ENCODE measurements at regions not wholly inside any gene's neighbourhood (a gene's known extent, or its start where the extent isn't known, plus 50 kb on each side); places are given as distances from the start of the nearest gene placed in this dataset.

- H3K18ac ChIP-seq (ENCODE audit: low read length): no peak overlapping the region
- H2BK120ac ChIP-seq (ENCODE audit: insufficient read depth, low read length, poor library complexity): no peak overlapping the region
- no peaks in the 10 kb centered on the region for H3K9me3 ChIP-seq (ENCODE audit: insufficient read depth, low read depth, low read length)
- DNase-seq: no peak
- no peaks in the 10 kb centered on the region for H3K36me3 ChIP-seq (ENCODE audit: control insufficient read depth in 1 of 2, insufficient read depth in 2 of 2, low read length in 2 of 2)
- no peak overlapping the region for H3K4me3 ChIP-seq (ENCODE audit: low read depth, low read length)
- no peaks in the 10 kb centered on the region for H3K79me2 ChIP-seq (ENCODE audit: control insufficient read depth, insufficient read depth, low read length, poor library complexity)
- H3K9ac ChIP-seq (ENCODE audit: low read length): no peak overlapping the region
- H3K79me1 ChIP-seq (ENCODE audit: low read length): no peaks in the 10 kb centered on the region
- no peak overlapping the region for H2BK12ac ChIP-seq (ENCODE audit: low read length)
- no peak overlapping the region for H4K12ac ChIP-seq (ENCODE audit: low read depth, low read length)
- H3K4ac ChIP-seq (ENCODE audit: low read depth, low read length): no peak overlapping the region
- H3K23ac ChIP-seq (ENCODE audit: low read length): no peak overlapping the region
- no peak overlapping the region for H2BK5ac ChIP-seq (ENCODE audit: low read depth, low read length, poor library complexity)
- H3K4me2 ChIP-seq (ENCODE audit: low read length): no peak overlapping the region
- no peak overlapping the region for H4K91ac ChIP-seq (ENCODE audit: low read depth, low read length)
- no CpG with 5 or more reads among the region's 4 CpGs for WGBS (ENCODE audit: extremely low coverage, insufficient coverage, insufficient read length)
- no peak overlapping the region for H3K14ac ChIP-seq (ENCODE audit: low read length)
- no peak overlapping the region for H2AK5ac ChIP-seq (ENCODE audit: low read length)
- H3K27ac ChIP-seq (ENCODE audit: low read depth, low read length): no peak overlapping the region
- no peaks in the 10 kb centered on the region for H3K4me1 ChIP-seq (ENCODE audit: control insufficient read depth in 1 of 2, insufficient read depth in 2 of 2, low read length in 2 of 2)
- no peak overlapping the region for H2AFZ ChIP-seq (ENCODE audit: insufficient read depth, low read length, poor library complexity)
- H3K27me3 ChIP-seq (ENCODE audit: insufficient read depth, low read length): no peaks in the 10 kb centered on the region
- H4K8ac ChIP-seq (ENCODE audit: low read depth, low read length): no peak overlapping the region
Measured at GRCh38 chr16:54806881-54807360, 123.7 kb upstream of the IRX5 start.

GRCh38 chr16:54806378-54806777 lies 124.3 kb upstream of the IRX5 start:
- Histone ChIP-seq H3K27me3 (ENCODE audit: insufficient read depth, low read length) (no peaks in the 10 kb centered on the region), H4K8ac (ENCODE audit: low read depth, low read length) (no peak overlapping the region), H2BK12ac (ENCODE audit: low read length) (no peak overlapping the region), H3K4ac (ENCODE audit: low read depth, low read length) (no peak overlapping the region), H3K79me1 (ENCODE audit: low read length) (no peaks in the 10 kb centered on the region), H2BK120ac (ENCODE audit: insufficient read depth, low read length, poor library complexity) (no peak overlapping the region), H3K23ac (ENCODE audit: low read length) (no peak overlapping the region), H3K36me3 (ENCODE audit: control insufficient read depth in 1 of 2, insufficient read depth in 2 of 2, low read length in 2 of 2) (no peaks in the 10 kb centered on the region), H3K4me1 (ENCODE audit: control insufficient read depth in 1 of 2, insufficient read depth in 2 of 2, low read length in 2 of 2) (no peaks in the 10 kb centered on the region), H4K91ac (ENCODE audit: low read depth, low read length) (no peak overlapping the region), H3K79me2 (ENCODE audit: control insufficient read depth, insufficient read depth, low read length, poor library complexity) (no peaks in the 10 kb centered on the region), H2BK5ac (ENCODE audit: low read depth, low read length, poor library complexity) (no peak overlapping the region), H3K18ac (ENCODE audit: low read length) (no peak overlapping the region), H3K4me3 (ENCODE audit: low read depth, low read length) (no peak overlapping the region), H3K4me2 (ENCODE audit: low read length) (no peak overlapping the region), H2AK5ac (ENCODE audit: low read length) (no peak overlapping the region), H3K27ac (ENCODE audit: low read depth, low read length) (no peak overlapping the region), H3K14ac (ENCODE audit: low read length) (no peak overlapping the region), H3K9me3 (ENCODE audit: insufficient read depth, low read depth, low read length) (no peaks in the 10 kb centered on the region), H3K9ac (ENCODE audit: low read length) (no peak overlapping the region), H2AFZ (ENCODE audit: insufficient read depth, low read length, poor library complexity) (no peak overlapping the region), H4K12ac (ENCODE audit: low read depth, low read length) (no peak overlapping the region)
- DNase-seq: no peak
- WGBS (ENCODE audit: extremely low coverage, insufficient coverage, insufficient read length): no CpG with 5 or more reads among the region's 6 CpGs

DNA sequence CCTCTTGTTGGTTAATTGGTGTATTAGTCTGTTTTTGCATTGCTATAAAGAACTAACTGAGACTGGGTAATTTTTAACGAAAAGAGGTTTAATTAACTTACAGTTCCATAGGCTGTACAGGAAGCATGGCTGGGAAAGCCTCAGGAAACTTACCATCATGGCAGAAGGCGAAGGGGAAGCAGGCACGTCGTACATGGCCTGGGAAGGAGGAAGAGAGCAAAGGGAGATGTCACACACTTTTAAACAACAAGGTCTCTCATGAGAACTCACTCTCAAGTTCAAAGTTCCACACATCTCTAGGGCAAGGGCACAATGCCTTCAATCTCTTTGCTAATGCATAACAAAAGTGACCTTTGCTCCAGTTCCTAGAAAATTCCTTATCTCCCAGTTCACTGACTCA lies 125.0 kb upstream of the IRX5 start:
- H3K79me1 ChIP-seq (ENCODE audit: low read length): no peaks in the 10 kb centered on the region
- H3K18ac ChIP-seq (ENCODE audit: low read length): no peak overlapping the region
- H3K4me2 ChIP-seq (ENCODE audit: low read length): no peak overlapping the region
- no peak overlapping the region for H3K9ac ChIP-seq (ENCODE audit: low read length)
- H3K14ac ChIP-seq (ENCODE audit: low read length): no peak overlapping the region
- H3K4ac ChIP-seq (ENCODE audit: low read depth, low read length): no peak overlapping the region
- H3K23ac ChIP-seq (ENCODE audit: low read length): no peak overlapping the region
- no peaks in the 10 kb centered on the region for H3K79me2 ChIP-seq (ENCODE audit: control insufficient read depth, insufficient read depth, low read length, poor library complexity)
- DNase-seq: no peak
- H4K91ac ChIP-seq (ENCODE audit: low read depth, low read length): no peak overlapping the region
- no peak overlapping the region for H2BK120ac ChIP-seq (ENCODE audit: insufficient read depth, low read length, poor library complexity)
- no peak overlapping the region for H2AK5ac ChIP-seq (ENCODE audit: low read length)
- no peak overlapping the region for H3K27ac ChIP-seq (ENCODE audit: low read depth, low read length)
- H3K4me1 ChIP-seq (ENCODE audit: control insufficient read depth in 1 of 2, insufficient read depth in 2 of 2, low read length in 2 of 2): no peaks in the 10 kb centered on the region
- WGBS (ENCODE audit: extremely low coverage, insufficient coverage, insufficient read length): no CpG with 5 or more reads among the region's 4 CpGs
- H4K12ac ChIP-seq (ENCODE audit: low read depth, low read length): no peak overlapping the region
- no peak overlapping the region for H3K4me3 ChIP-seq (ENCODE audit: low read depth, low read length)
- no peak overlapping the region for H2AFZ ChIP-seq (ENCODE audit: insufficient read depth, low read length, poor library complexity)
- H4K8ac ChIP-seq (ENCODE audit: low read depth, low read length): no peak overlapping the region
- H2BK12ac ChIP-seq (ENCODE audit: low read length): no peak overlapping the region
- no peaks in the 10 kb centered on the region for H3K27me3 ChIP-seq (ENCODE audit: insufficient read depth, low read length)
- no peaks in the 10 kb centered on the region for H3K9me3 ChIP-seq (ENCODE audit: insufficient read depth, low read depth, low read length)
- no peaks in the 10 kb centered on the region for H3K36me3 ChIP-seq (ENCODE audit: control insufficient read depth in 1 of 2, insufficient read depth in 2 of 2, low read length in 2 of 2)
- no peak overlapping the region for H2BK5ac ChIP-seq (ENCODE audit: low read depth, low read length, poor library complexity)

- H3K9ac ChIP-seq (ENCODE audit: low read length): no peak overlapping the region
- H4K8ac ChIP-seq (ENCODE audit: low read depth, low read length): no peak overlapping the region
- no peaks in the 10 kb centered on the region for H3K36me3 ChIP-seq (ENCODE audit: control insufficient read depth in 1 of 2, insufficient read depth in 2 of 2, low read length in 2 of 2)
- H3K79me1 ChIP-seq (ENCODE audit: low read length): no peaks in the 10 kb centered on the region
- H3K27ac ChIP-seq (ENCODE audit: low read depth, low read length): no peak overlapping the region
- no peak overlapping the region for H3K4me2 ChIP-seq (ENCODE audit: low read length)
- H3K18ac ChIP-seq (ENCODE audit: low read length): no peak overlapping the region
- H3K4ac ChIP-seq (ENCODE audit: low read depth, low read length): no peak overlapping the region
- no peak overlapping the region for H2BK5ac ChIP-seq (ENCODE audit: low read depth, low read length, poor library complexity)
- no peak overlapping the region for H3K23ac ChIP-seq (ENCODE audit: low read length)
- no peak overlapping the region for H2BK120ac ChIP-seq (ENCODE audit: insufficient read depth, low read length, poor library complexity)
- H3K27me3 ChIP-seq (ENCODE audit: insufficient read depth, low read length): no peaks in the 10 kb centered on the region
- no CpG with 5 or more reads among the region's 9 CpGs for WGBS (ENCODE audit: extremely low coverage, insufficient coverage, insufficient read length)
- no peak overlapping the region for H3K4me3 ChIP-seq (ENCODE audit: low read depth, low read length)
- H2AFZ ChIP-seq (ENCODE audit: insufficient read depth, low read length, poor library complexity): no peak overlapping the region
- no peak for DNase-seq
- H3K14ac ChIP-seq (ENCODE audit: low read length): no peak overlapping the region
- no peaks in the 10 kb centered on the region for H3K4me1 ChIP-seq (ENCODE audit: control insufficient read depth in 1 of 2, insufficient read depth in 2 of 2, low read length in 2 of 2)
- H3K79me2 ChIP-seq (ENCODE audit: control insufficient read depth, insufficient read depth, low read length, poor library complexity): no peaks in the 10 kb centered on the region
- H2AK5ac ChIP-seq (ENCODE audit: low read length): no peak overlapping the region
- no peak overlapping the region for H2BK12ac ChIP-seq (ENCODE audit: low read length)
- H4K91ac ChIP-seq (ENCODE audit: low read depth, low read length): no peak overlapping the region
- no peaks in the 10 kb centered on the region for H3K9me3 ChIP-seq (ENCODE audit: insufficient read depth, low read depth, low read length)
- no peak overlapping the region for H4K12ac ChIP-seq (ENCODE audit: low read depth, low read length)
Measured at GRCh38 chr16:54801057-54801844, 129.4 kb upstream of the IRX5 start.

Measured in trophoblast cell (in vitro differentiated cells and primary cell).